Nephron (organoid): ENCODE measurements at regions not wholly inside any gene's neighbourhood (a gene's known extent, or its start where the extent isn't known, plus 50 kb on each side); places are given as distances from the start of the nearest gene placed in this dataset.
"Not testable (repeated sequence)": the region's sequence is repeated elsewhere in the genome, so short reads cannot be mapped to it uniquely, and the experiment has no call there.

Experiments
- H3K27ac Mint-ChIP-seq, 3 experiments: 2 replicates each; pipeline ENCODE4 v1.8.0; 2020; ENCODE audit warnings: mixed read lengths in 3 of 3, mild to moderate bottlenecking in 2 of 3, moderate library complexity in 1 of 3
- H3K27me3 Mint-ChIP-seq: 2 replicates; pipeline ENCODE4 v1.8.0; 2021; ENCODE audit warnings: low read depth, mild to moderate bottlenecking, moderate library complexity, mixed read lengths
- H3K36me3 Mint-ChIP-seq: 2 replicates; pipeline ENCODE4 v1.8.0; 2020; ENCODE audit warnings: low read depth, mixed read lengths
- H3K4me1 Mint-ChIP-seq: 2 replicates; pipeline ENCODE4 v1.8.0; 2020; ENCODE audit warnings: mixed read lengths
- H3K4me3 Mint-ChIP-seq, 3 experiments: 2 replicates each; pipeline ENCODE4 v1.8.0; 2020; ENCODE audit warnings: mild to moderate bottlenecking in 3 of 3, mixed read lengths in 3 of 3, moderate library complexity in 2 of 3
- H3K9me3 Mint-ChIP-seq: 2 replicates; pipeline ENCODE4 v1.8.0; 2020; ENCODE audit warnings: mixed read lengths
- TF ChIP-seq, protein P1 (sequence below), 3 experiments: fragments of 200-600 bp; sonication (generic); IDR thresholded peaks; one replicate each; pipeline ENCODE4 v1.5.0; 2021; ENCODE audit warnings: antibody characterized with exemption in 3 of 3; ENCODE audit not compliant: unreplicated experiment in 3 of 3

DNA sequence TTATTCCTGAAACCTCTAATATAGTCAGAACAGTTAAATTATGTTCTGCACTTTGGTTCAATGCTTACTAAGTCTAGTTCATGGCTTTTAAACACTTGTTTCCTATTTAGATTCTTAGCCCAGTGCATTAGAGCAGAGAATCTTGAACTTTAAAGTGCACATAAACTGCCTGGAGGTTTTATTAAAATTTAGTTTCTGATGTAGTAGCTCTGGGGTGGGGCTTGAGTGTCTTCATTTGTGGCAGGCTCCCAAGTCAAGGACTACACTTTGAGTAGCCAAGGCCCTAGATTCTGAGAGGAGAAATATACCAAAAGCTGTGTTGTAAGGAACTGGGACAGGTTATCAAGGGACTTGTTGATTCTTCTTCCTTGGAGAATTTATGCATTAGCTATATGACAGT is 1604.2 kb downstream of the KHDRBS2 start:
- Mint-ChIP-seq H3K4me3 (no peak overlapping the region), H3K36me3 (no peaks in the 10 kb centered on the region), H3K4me1 (no peaks in the 10 kb centered on the region), H3K27me3 (no peaks in the 10 kb centered on the region), H3K9me3 (no peaks in the 10 kb centered on the region), H3K27ac (no peak overlapping the region)
- TF ChIP-seq, protein P1, sequence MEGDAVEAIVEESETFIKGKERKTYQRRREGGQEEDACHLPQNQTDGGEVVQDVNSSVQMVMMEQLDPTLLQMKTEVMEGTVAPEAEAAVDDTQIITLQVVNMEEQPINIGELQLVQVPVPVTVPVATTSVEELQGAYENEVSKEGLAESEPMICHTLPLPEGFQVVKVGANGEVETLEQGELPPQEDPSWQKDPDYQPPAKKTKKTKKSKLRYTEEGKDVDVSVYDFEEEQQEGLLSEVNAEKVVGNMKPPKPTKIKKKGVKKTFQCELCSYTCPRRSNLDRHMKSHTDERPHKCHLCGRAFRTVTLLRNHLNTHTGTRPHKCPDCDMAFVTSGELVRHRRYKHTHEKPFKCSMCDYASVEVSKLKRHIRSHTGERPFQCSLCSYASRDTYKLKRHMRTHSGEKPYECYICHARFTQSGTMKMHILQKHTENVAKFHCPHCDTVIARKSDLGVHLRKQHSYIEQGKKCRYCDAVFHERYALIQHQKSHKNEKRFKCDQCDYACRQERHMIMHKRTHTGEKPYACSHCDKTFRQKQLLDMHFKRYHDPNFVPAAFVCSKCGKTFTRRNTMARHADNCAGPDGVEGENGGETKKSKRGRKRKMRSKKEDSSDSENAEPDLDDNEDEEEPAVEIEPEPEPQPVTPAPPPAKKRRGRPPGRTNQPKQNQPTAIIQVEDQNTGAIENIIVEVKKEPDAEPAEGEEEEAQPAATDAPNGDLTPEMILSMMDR (IDR thresholded peaks at IDR 0.05; ENCODE audit: unreplicated experiment in 3 of 3) = no peak

DNA sequence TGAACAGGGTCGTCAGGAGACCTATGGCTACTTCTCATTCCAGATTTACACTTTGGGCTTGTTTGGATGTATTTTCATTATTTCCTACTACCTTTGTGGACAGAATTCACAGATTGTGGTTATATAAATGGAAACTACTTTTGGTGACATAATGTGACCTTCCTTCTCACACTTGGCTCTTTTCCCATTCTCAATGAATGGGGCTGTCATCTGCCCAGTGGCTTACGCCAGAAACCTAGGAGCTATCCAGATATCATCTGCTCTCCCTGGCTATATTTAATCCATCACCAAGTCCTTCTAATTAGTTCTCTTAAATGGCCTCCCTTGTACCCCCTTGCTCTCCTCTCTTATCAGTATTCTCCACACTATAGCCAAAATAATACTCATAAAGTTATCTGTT is 1606.8 kb downstream of the KHDRBS2 start:
- Mint-ChIP-seq H3K4me1 (no peaks in the 10 kb centered on the region), H3K9me3 (peaks cover 6% of the 10 kb centered on the region), H3K4me3 (no peak overlapping the region), H3K36me3 (no peaks in the 10 kb centered on the region), H3K27ac (no peak overlapping the region), H3K27me3 (no peaks in the 10 kb centered on the region)
- TF ChIP-seq, protein P1 (IDR thresholded peaks at IDR 0.05; ENCODE audit: unreplicated experiment in 3 of 3) = no peak

DNA sequence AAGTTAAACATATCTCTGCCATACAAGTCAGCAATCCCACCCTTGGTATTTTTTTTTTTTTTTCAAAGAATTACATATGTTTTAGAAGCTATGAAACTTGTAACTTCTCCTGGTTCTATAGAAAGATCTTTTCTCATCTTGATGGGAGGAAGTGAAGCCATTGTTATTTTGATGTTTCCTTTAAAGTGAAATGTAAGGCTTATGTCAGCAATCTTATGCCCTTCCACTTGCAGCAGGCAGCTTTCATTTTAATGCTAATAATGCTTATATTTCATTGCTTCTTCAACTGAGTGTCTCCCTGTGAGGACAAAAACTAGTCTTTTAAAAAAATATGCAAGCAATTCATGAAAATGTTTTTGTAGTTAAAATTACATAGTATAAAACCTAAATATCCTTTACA is 1614.7 kb downstream of the KHDRBS2 start:
- TF ChIP-seq, protein P1 (IDR thresholded peaks at IDR 0.05; ENCODE audit: unreplicated experiment in 3 of 3) = no peak
- H3K36me3 Mint-ChIP-seq = no peaks in the 10 kb centered on the region
- H3K4me1 Mint-ChIP-seq = no peaks in the 10 kb centered on the region
- H3K9me3 Mint-ChIP-seq = peaks cover 8% of the 10 kb centered on the region
- H3K27me3 Mint-ChIP-seq = no peaks in the 10 kb centered on the region
- H3K4me3 Mint-ChIP-seq = no peak overlapping the region
- no peak overlapping the region for H3K27ac Mint-ChIP-seq

DNA sequence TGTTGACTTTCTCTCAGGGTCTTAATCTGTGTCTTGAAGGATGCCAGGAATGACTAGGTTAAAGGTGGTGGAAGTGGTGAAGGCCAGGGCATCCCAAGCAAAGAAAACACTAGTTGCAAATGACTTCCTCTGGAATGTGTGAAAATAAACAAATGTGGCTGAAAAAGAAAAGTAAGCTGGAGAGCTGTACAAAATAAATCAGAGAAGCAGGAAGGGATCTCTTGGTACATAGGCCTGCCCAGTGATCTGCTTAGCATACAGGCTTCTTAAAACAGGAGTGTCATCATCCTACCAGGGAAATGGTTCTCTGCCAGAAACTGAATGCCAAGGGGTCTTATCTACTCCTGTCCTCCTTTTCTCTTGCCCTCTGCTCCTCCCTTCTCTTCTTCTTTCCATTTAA is 1616.0 kb downstream of the KHDRBS2 start:
- Mint-ChIP-seq H3K27me3 (no peaks in the 10 kb centered on the region), H3K36me3 (no peaks in the 10 kb centered on the region), H3K4me1 (no peaks in the 10 kb centered on the region), H3K9me3 (peaks cover 5% of the 10 kb centered on the region), H3K4me3 (no peak overlapping the region), H3K27ac (no peak overlapping the region)
- TF ChIP-seq, protein P1 (IDR thresholded peaks at IDR 0.05; ENCODE audit: unreplicated experiment in 3 of 3) = no peak

DNA sequence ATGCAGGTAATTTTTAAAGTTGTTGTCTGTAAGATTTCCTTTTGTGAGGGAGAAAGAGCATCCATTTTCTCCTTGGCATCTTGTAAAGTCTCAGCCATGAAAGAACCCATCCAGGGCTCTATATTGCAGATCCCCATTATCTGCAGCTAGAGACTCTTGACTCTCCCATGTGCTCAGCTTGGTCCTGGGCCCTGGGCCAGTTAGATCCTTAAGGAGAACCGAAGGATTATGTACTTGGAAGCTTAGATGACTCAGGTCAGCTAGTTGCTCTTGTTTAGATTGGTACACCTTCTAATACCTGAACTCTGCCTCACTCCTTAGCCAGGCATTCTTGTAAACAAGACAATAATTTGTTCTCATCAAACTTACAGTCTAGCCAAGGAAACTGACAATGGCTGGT is 1617.6 kb downstream of the KHDRBS2 start:
- no peak overlapping the region for H3K27ac Mint-ChIP-seq
- TF ChIP-seq, protein P1 (IDR thresholded peaks at IDR 0.05; ENCODE audit: unreplicated experiment in 3 of 3) = no peak
- no peaks in the 10 kb centered on the region for H3K4me1 Mint-ChIP-seq
- no peak overlapping the region for H3K4me3 Mint-ChIP-seq
- no peaks in the 10 kb centered on the region for H3K27me3 Mint-ChIP-seq
- no peaks in the 10 kb centered on the region for H3K36me3 Mint-ChIP-seq
- peaks cover 6% of the 10 kb centered on the region for H3K9me3 Mint-ChIP-seq

GRCh38 chr6:60663199-60663598 is 1622.8 kb downstream of the KHDRBS2 start:
- peaks cover 30% of the 10 kb centered on the region for H3K9me3 Mint-ChIP-seq
- H3K4me3 Mint-ChIP-seq, H3K27ac Mint-ChIP-seq, H3K4me1 Mint-ChIP-seq, H3K27me3 Mint-ChIP-seq, H3K36me3 Mint-ChIP-seq: not testable (repeated sequence)
